ENCODE measurements at regions not wholly inside any gene's neighbourhood (a gene's known extent, or its start where the extent isn't known, plus 50 kb on each side); places are given as distances from the start of the nearest gene placed in this dataset.

- Histone ChIP-seq H3K9me3 (ENCODE audit: insufficient read depth, low read length) (no peaks in the 10 kb centered on the region), H3K36me3 (ENCODE audit: low read length) (no peaks in the 10 kb centered on the region), H3K4me3 (ENCODE audit: insufficient read depth, low read length, poor library complexity, severe bottlenecking) (no peak overlapping the region), H3K27ac (ENCODE audit: low read depth, low read length) (no peak overlapping the region), H3K9me2 (replicated peaks; ENCODE audit: insufficient read depth, low read length) (no peaks in the 10 kb centered on the region), H3K27me3 (ENCODE audit: low read length) (no peaks in the 10 kb centered on the region), H3K9ac (ENCODE audit: low read length) (no peak overlapping the region), H4K20me1 (ENCODE audit: low read depth, low read length) (no peaks in the 10 kb centered on the region), H2AFZ (ENCODE audit: low read depth, low read length, severe bottlenecking) (no peak overlapping the region), H3K4me2 (ENCODE audit: low read depth, low read length, poor library complexity, severe bottlenecking) (no peak overlapping the region), H3K79me2 (ENCODE audit: insufficient read depth, low read length) (no peaks in the 10 kb centered on the region), H3F3A (ENCODE audit: insufficient read depth) (no peaks in the 10 kb centered on the region)
- TF ChIP-seq EZH2phosphoT487 (conservative IDR thresholded peaks at IDR 0.05; ENCODE audit: low read length) (no peak), CTCF (IDR thresholded peaks at IDR 0.05; ENCODE audit: insufficient read depth, low read length, poor library complexity, severe bottlenecking) (no peak)
Observed at GRCh38 chr1:199508072-199508471, 519.4 kb upstream of the NR5A2 start.

DNA sequence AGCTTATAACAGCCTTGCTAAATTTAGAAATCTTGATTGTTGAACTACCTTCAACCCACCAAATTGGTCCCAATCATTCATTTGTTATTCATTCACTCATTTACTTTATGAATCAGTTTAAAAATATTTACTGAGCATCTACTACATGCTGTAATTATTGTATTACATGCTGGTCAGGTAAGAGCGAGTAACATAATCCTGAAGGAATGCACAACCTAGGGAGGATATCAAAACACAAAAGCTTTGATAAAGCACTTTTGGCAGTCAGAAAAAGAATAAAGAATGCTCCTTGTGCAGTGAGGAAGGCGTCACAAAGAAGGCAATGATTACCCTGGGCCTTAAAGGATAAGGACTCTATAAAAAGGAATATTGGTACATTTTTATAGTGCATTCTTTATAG lies 518.9 kb upstream of the NR5A2 start:
- no peaks in the 10 kb centered on the region for H3K79me2 ChIP-seq (ENCODE audit: insufficient read depth, low read length)
- no peak overlapping the region for H3K4me3 ChIP-seq (ENCODE audit: insufficient read depth, low read length, poor library complexity, severe bottlenecking)
- H4K20me1 ChIP-seq (ENCODE audit: low read depth, low read length), result no peaks in the 10 kb centered on the region
- H3K27ac ChIP-seq (ENCODE audit: low read depth, low read length), result no peak overlapping the region
- no peaks in the 10 kb centered on the region for H3K9me2 ChIP-seq (replicated peaks; ENCODE audit: insufficient read depth, low read length)
- TF ChIP-seq EZH2phosphoT487 (conservative IDR thresholded peaks at IDR 0.05; ENCODE audit: low read length) (no peak), CTCF (IDR thresholded peaks at IDR 0.05; ENCODE audit: insufficient read depth, low read length, poor library complexity, severe bottlenecking) (no peak)
- no peaks in the 10 kb centered on the region for H3K27me3 ChIP-seq (ENCODE audit: low read length)
- H2AFZ ChIP-seq (ENCODE audit: low read depth, low read length, severe bottlenecking), result no peak overlapping the region
- H3K4me2 ChIP-seq (ENCODE audit: low read depth, low read length, poor library complexity, severe bottlenecking), result no peak overlapping the region
- no peak overlapping the region for H3K9ac ChIP-seq (ENCODE audit: low read length)
- H3K9me3 ChIP-seq (ENCODE audit: insufficient read depth, low read length), result no peaks in the 10 kb centered on the region
- H3F3A ChIP-seq (ENCODE audit: insufficient read depth), result no peaks in the 10 kb centered on the region
- H3K36me3 ChIP-seq (ENCODE audit: low read length), result no peaks in the 10 kb centered on the region

DNA sequence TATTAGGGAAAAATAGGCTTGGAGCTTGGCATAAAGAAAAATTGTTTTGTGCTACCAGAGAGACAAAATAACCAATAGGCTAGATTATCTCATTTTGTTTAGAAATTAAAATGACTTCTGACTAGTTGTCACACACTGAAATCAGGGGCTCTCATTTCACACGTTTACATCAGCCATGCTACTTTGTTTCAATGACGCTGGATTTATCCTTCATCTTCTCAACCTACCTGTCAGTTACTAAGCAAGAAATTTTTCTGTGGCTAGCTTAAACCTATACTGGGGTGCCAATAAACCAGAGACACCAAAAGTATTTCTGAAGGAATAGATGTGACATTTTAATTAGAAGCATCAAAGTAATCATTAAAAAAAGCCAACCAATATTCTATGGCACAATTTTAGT lies 518.1 kb upstream of the NR5A2 start:
- no peak for TF ChIP-seq EZH2phosphoT487 (conservative IDR thresholded peaks at IDR 0.05; ENCODE audit: low read length)
- TF ChIP-seq CTCF (IDR thresholded peaks at IDR 0.05; ENCODE audit: insufficient read depth, low read length, poor library complexity, severe bottlenecking), result no peak
- no peaks in the 10 kb centered on the region for H3K36me3 ChIP-seq (ENCODE audit: low read length)
- H3K27me3 ChIP-seq (ENCODE audit: low read length), result no peaks in the 10 kb centered on the region

DNA sequence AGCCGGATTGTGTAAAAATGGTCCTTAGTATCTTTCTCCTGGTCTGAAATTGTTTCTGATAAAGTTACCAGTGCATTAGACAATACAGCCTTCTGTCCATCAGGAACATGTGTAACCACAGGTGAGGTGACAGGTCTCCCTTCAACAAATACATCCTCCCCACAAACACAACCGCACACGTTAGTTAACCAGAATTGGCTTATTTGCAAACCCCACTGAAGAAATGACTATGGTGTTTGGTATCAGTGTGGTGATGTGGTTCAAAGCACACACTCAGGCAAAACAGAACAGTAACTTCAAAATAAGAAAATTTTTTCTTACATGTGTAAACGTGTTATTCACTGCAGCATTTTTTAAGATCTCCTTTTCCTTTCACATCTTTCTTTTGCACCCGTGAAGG lies 517.2 kb upstream of the NR5A2 start:
- Histone ChIP-seq H3K79me2 (ENCODE audit: insufficient read depth, low read length) (no peaks in the 10 kb centered on the region), H3K27ac (ENCODE audit: low read depth, low read length) (no peak overlapping the region), H2AFZ (ENCODE audit: low read depth, low read length, severe bottlenecking) (no peak overlapping the region)

More for the DNA sequence above, 518.1 kb upstream of the NR5A2 start:
- H3K9me2 ChIP-seq (replicated peaks; ENCODE audit: insufficient read depth, low read length), result no peaks in the 10 kb centered on the region
- H2AFZ ChIP-seq (ENCODE audit: low read depth, low read length, severe bottlenecking), result no peak overlapping the region
- H3K9me3 ChIP-seq (ENCODE audit: insufficient read depth, low read length), result no peaks in the 10 kb centered on the region
- H3K4me3 ChIP-seq (ENCODE audit: insufficient read depth, low read length, poor library complexity, severe bottlenecking), result no peak overlapping the region
- H3K79me2 ChIP-seq (ENCODE audit: insufficient read depth, low read length), result no peaks in the 10 kb centered on the region
- no peak overlapping the region for H3K4me2 ChIP-seq (ENCODE audit: low read depth, low read length, poor library complexity, severe bottlenecking)
- no peaks in the 10 kb centered on the region for H4K20me1 ChIP-seq (ENCODE audit: low read depth, low read length)
- no peak overlapping the region for H3K9ac ChIP-seq (ENCODE audit: low read length)
- no peaks in the 10 kb centered on the region for H3F3A ChIP-seq (ENCODE audit: insufficient read depth)
- no peak overlapping the region for H3K27ac ChIP-seq (ENCODE audit: low read depth, low read length)

More for the DNA sequence above, 517.2 kb upstream of the NR5A2 start:
- Histone ChIP-seq H3K9me2 (replicated peaks; ENCODE audit: insufficient read depth, low read length) (no peaks in the 10 kb centered on the region), H3K4me2 (ENCODE audit: low read depth, low read length, poor library complexity, severe bottlenecking) (no peak overlapping the region), H4K20me1 (ENCODE audit: low read depth, low read length) (no peaks in the 10 kb centered on the region), H3F3A (ENCODE audit: insufficient read depth) (no peaks in the 10 kb centered on the region), H3K9ac (ENCODE audit: low read length) (no peak overlapping the region), H3K9me3 (ENCODE audit: insufficient read depth, low read length) (no peaks in the 10 kb centered on the region), H3K27me3 (ENCODE audit: low read length) (no peaks in the 10 kb centered on the region), H3K36me3 (ENCODE audit: low read length) (no peaks in the 10 kb centered on the region), H3K4me3 (ENCODE audit: insufficient read depth, low read length, poor library complexity, severe bottlenecking) (no peak overlapping the region)
- no peak for TF ChIP-seq CTCF (IDR thresholded peaks at IDR 0.05; ENCODE audit: insufficient read depth, low read length, poor library complexity, severe bottlenecking)
- no peak for TF ChIP-seq EZH2phosphoT487 (conservative IDR thresholded peaks at IDR 0.05; ENCODE audit: low read length)
